SK-N-SH (cell line): ENCODE measurements at regions not wholly inside any gene's neighbourhood (a gene's known extent, or its start where the extent isn't known, plus 50 kb on each side); places are given as distances from the start of the nearest gene placed in this dataset.

Source experiments
- CTCF ChIA-PET: fragments of 300-600, 350-600 bp; formaldehyde crosslinking; extraction: SDS; loops from one replicate; lab custom pipeline; 2021; lab: Yijun Ruan, JAX
- POLR2A ChIA-PET: fragments of 350-600 bp; sonication (Branson Sonifier 250); formaldehyde crosslinking; extraction: SDS; loops from one replicate; lab custom pipeline; 2020; ENCODE audit warnings: antibody characterized with exemption, inconsistent platforms; lab: Yijun Ruan, JAX
- DNase-seq: peaks from one replicate; pipeline ENCODE4 v3.0.0; 2012
- H2AFZ ChIP-seq: fragments of 200-600 bp; sonication (generic); 2 replicates; pipeline ENCODE4 v1.8.1; 2016; ENCODE audit warnings: antibody characterized with exemption, mild to moderate bottlenecking, low read depth
- H3F3A ChIP-seq: fragments of 200-600 bp; sonication (generic); replicated peaks from 2 replicates; pipeline ENCODE3; 2016; ENCODE audit warnings: antibody characterized with exemption, mild to moderate bottlenecking; ENCODE audit not compliant: insufficient read depth
- H3K27ac ChIP-seq, 2 experiments: fragments of 200-500 bp in 1 of 2; fragments of 200-600 bp in 1 of 2; sonication (Bioruptor generic) in 1 of 2; sonication (generic), shearing (Covaris generic) in 1 of 2; 2 replicates each; pipeline versions ENCODE4 v1.5.1 to v1.6.1; 2014 to 2016; ENCODE audit warnings: low read depth in 2 of 2, inconsistent platforms in 1 of 2, low read length in 1 of 2, mild to moderate bottlenecking in 1 of 2, mixed read lengths in 1 of 2
- H3K27me3 ChIP-seq: fragments of 200-600 bp; sonication (generic), shearing (Covaris generic); 2 replicates; pipeline ENCODE4 v1.6.1; 2016; ENCODE audit warnings: mixed run types; ENCODE audit not compliant: insufficient read depth
- H3K36me3 ChIP-seq, 2 experiments: fragments of 200-500 bp in 1 of 2; fragments of 200-600 bp in 1 of 2; sonication (Bioruptor generic) in 1 of 2; sonication (generic) in 1 of 2; replicated peaks in 1 of 2; 2 replicates each; pipeline versions ENCODE3 to v1.5.1; 2014 to 2016; ENCODE audit warnings: low read length in 1 of 2, mild to moderate bottlenecking in 1 of 2; ENCODE audit not compliant: insufficient read depth in 2 of 2, control insufficient read depth in 1 of 2
- H3K4me1 ChIP-seq, 2 experiments: fragments of 200-500 bp in 1 of 2; fragments of 200-600 bp in 1 of 2; sonication (Bioruptor generic) in 1 of 2; sonication (generic), shearing (Covaris generic) in 1 of 2; 2 replicates each; pipeline versions ENCODE4 v1.5.1 to v1.6.1; 2014 to 2016; ENCODE audit warnings: low read depth in 1 of 2, low read length in 1 of 2, mixed run types in 1 of 2; ENCODE audit not compliant: insufficient read depth in 2 of 2, control insufficient read depth in 1 of 2
- H3K4me2 ChIP-seq: fragments of 200-600 bp; sonication (generic), shearing (Covaris generic); 2 replicates; pipeline ENCODE4 v1.6.1; 2017; ENCODE audit warnings: mixed run types
- H3K4me3 ChIP-seq, 2 experiments: fragments of 200-500 bp in 1 of 2; fragments of 200-600 bp in 1 of 2; sonication (Bioruptor generic) in 1 of 2; sonication (generic), shearing (Covaris generic) in 1 of 2; 2 replicates each; pipeline versions ENCODE4 v1.5.1 to v1.8.1; 2014 to 2016; ENCODE audit warnings: low read depth in 2 of 2, inconsistent platforms in 1 of 2, low read length in 1 of 2, mild to moderate bottlenecking in 1 of 2, mixed read lengths in 1 of 2, moderate library complexity in 1 of 2
- H3K79me2 ChIP-seq: fragments of 200-600 bp; sonication (generic); 2 replicates; pipeline ENCODE4 v1.8.1; 2017; ENCODE audit warnings: mild to moderate bottlenecking; ENCODE audit not compliant: insufficient read depth
- H3K9ac ChIP-seq: fragments of 200-600 bp; sonication (generic); 2 replicates; pipeline ENCODE4 v1.6.1; 2017; ENCODE audit warnings: mixed run types
- H3K9me2 ChIP-seq: fragments of 200-600 bp; sonication (generic); 2 replicates; pipeline ENCODE4 v1.6.1; 2017; ENCODE audit warnings: mixed run types
- H3K9me3 ChIP-seq: fragments of 200-600 bp; sonication (generic); 2 replicates; pipeline ENCODE4 v1.6.1; 2017; ENCODE audit warnings: mixed run types, mild to moderate bottlenecking, moderate library complexity
- H4K20me1 ChIP-seq: fragments of 200-600 bp; sonication (generic); 2 replicates; pipeline ENCODE4 v1.6.1; 2017; ENCODE audit warnings: mild to moderate bottlenecking, mixed run types; ENCODE audit not compliant: insufficient read depth
- CHD2 ChIP-seq: fragments of 150-350 bp; IDR thresholded peaks from 2 replicates; pipeline ENCODE4 v1.6.1; 2018; ENCODE audit warnings: low read length; ENCODE audit not compliant: partially characterized antibody
- ELF1 ChIP-seq: IDR thresholded peaks from 2 replicates; pipeline ENCODE4 v1.4.0; 2012
- EP300 ChIP-seq, 2 experiments: IDR thresholded peaks; 2 replicates each; pipeline versions ENCODE4 v1.4.0 to v1.6.1; 2012; ENCODE audit warnings: borderline replicate concordance in 1 of 2, low read depth in 1 of 2, low read length in 1 of 2
- EZH2phosphoT487 ChIP-seq: fragments of 200-600 bp; sonication (generic); IDR thresholded peaks from 2 replicates; pipeline ENCODE4 v1.6.1; 2017; ENCODE audit warnings: low read depth, mixed run types, mild to moderate bottlenecking, antibody characterized with exemption, moderate library complexity, borderline replicate concordance
- FOXJ3 ChIP-seq: sonication (generic); formaldehyde crosslinking; IDR thresholded peaks from 2 replicates; pipeline ENCODE4 v1.5.1; 2020; ENCODE audit warnings: mild to moderate bottlenecking, missing genetic modification reagents
- FOXM1 ChIP-seq: IDR thresholded peaks from 2 replicates; pipeline ENCODE4 v1.4.0; 2012; ENCODE audit warnings: low read depth, mild to moderate bottlenecking
- GABPA ChIP-seq: IDR thresholded peaks from 2 replicates; pipeline ENCODE4 v1.4.0; 2012; ENCODE audit warnings: low read depth, mild to moderate bottlenecking
- GATA2 ChIP-seq: sonication (generic); formaldehyde crosslinking; IDR thresholded peaks from 2 replicates; pipeline ENCODE4 v1.5.0; 2020; ENCODE audit warnings: mild to moderate bottlenecking, missing genetic modification reagents
- IRF3 ChIP-seq: fragments of 150-350 bp; IDR thresholded peaks from 2 replicates; pipeline ENCODE4 v1.6.1; 2016; ENCODE audit warnings: mild to moderate bottlenecking, low read depth, low read length
- JUND ChIP-seq: IDR thresholded peaks from 2 replicates; pipeline ENCODE4 v1.4.0; 2012
- MAX ChIP-seq: IDR thresholded peaks from 2 replicates; pipeline ENCODE4 v1.4.0; 2012; ENCODE audit warnings: low read depth
- PBX3 ChIP-seq: IDR thresholded peaks from 2 replicates; pipeline ENCODE4; 2012
- POLR2AphosphoS5 ChIP-seq: IDR thresholded peaks from 2 replicates; pipeline ENCODE4 v1.6.1; 2012; ENCODE audit warnings: low read depth, low read length
- RFX5 ChIP-seq: IDR thresholded peaks from 2 replicates; pipeline ENCODE4 v1.6.1; 2012; ENCODE audit warnings: mild to moderate bottlenecking, improper control_type of control experiment, low read length
- RXRA ChIP-seq: IDR thresholded peaks from 2 replicates; pipeline ENCODE4 v1.4.0; 2012; ENCODE audit warnings: low read depth, mild to moderate bottlenecking, borderline replicate concordance
- SMC3 ChIP-seq: IDR thresholded peaks from 2 replicates; pipeline ENCODE4 v1.6.1; 2012; ENCODE audit warnings: low read depth, low read length, improper control_type of control experiment
- TCF12 ChIP-seq: IDR thresholded peaks from 2 replicates; pipeline ENCODE4 v1.4.0; 2012
- TEAD4 ChIP-seq: IDR thresholded peaks from 2 replicates; pipeline ENCODE4 v1.4.0; 2012; ENCODE audit warnings: mild to moderate bottlenecking, borderline replicate concordance; ENCODE audit not compliant: insufficient read depth
- YY1 ChIP-seq: IDR thresholded peaks from 2 replicates; pipeline ENCODE4 v1.4.0; 2012; ENCODE audit warnings: low read depth, mild to moderate bottlenecking
- WGBS: methylation state at CpG from one replicate; pipeline ENCODE4 v1.1.6; 2017; ENCODE audit warnings: low lambda C conversion rate; 5-methylcytosine and 5-hydroxymethylcytosine counted together
- TF ChIP-seq, protein P1 (sequence below): fragments of 200-600 bp; sonication (generic); IDR thresholded peaks from 2 replicates; pipeline ENCODE4 v1.6.1; 2017; ENCODE audit warnings: antibody characterized with exemption, mild to moderate bottlenecking, moderate library complexity

DNA sequence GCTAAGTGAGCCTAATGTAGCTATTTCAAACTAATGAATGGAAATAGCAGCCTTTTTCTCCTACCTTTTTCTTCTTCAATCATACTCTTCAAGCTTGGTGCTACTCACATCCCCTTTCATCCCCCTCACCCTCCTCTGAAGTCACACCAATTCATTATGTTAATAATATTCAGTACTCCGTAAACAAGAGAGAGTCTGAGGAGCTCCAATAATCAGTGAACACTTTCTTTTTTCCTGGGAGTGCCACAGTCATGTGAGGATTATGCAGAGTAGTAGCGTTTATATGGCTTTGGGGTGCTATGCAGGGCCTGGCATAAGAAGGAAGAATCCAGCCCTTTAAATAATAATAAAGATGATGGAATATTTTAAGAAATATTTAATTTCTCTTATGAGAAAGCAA, 354.3 kb upstream of the CTNND2 start:
- H3K9ac ChIP-seq, result no peak overlapping the region
- no peaks in the 10 kb centered on the region for H3K27me3 ChIP-seq
- TF ChIP-seq MAX (no peak), YY1 (no peak), RXRA (no peak), IRF3 (no peak), FOXM1 (no peak), SMC3 (no peak)
- TF ChIP-seq, all 33 proteins: peak for 0
- Histone ChIP-seq H4K20me1 (no peaks in the 10 kb centered on the region), H2AFZ (no peak overlapping the region), H3K9me2 (no peaks in the 10 kb centered on the region), H3K79me2 (no peaks in the 10 kb centered on the region), H3K9me3 (no peaks in the 10 kb centered on the region; the same call in 1 of the 2 replicates), H3K27ac (no peak overlapping the region), H3K4me1 (no peaks in the 10 kb centered on the region), H3K4me2 (no peak overlapping the region), H3K4me3 (no peak overlapping the region), H3F3A (no peaks in the 10 kb centered on the region), H3K36me3 (no peaks in the 10 kb centered on the region)
- ChIA-PET CTCF (no interaction called here), POLR2A (no interaction called here)
- WGBS, result 2% methylated on average over 2 of the region's 2 CpGs
- no peak for DNase-seq

GRCh38 chr5:12250454-12250853, 346.2 kb upstream of the CTNND2 start:
- no peaks in the 10 kb centered on the region for H4K20me1 ChIP-seq
- no peaks in the 10 kb centered on the region; the same call in 1 of the 2 replicates for H3K9me3 ChIP-seq
- no peak overlapping the region for H3K4me2 ChIP-seq
- no peaks in the 10 kb centered on the region for H3K9me2 ChIP-seq
- no peaks in the 10 kb centered on the region for H3K79me2 ChIP-seq
- CTCF ChIA-PET, result no interaction called here
- WGBS, result 8% methylated on average over 2 of the region's 2 CpGs
- POLR2A ChIA-PET, result no interaction called here
- H3K4me1 ChIP-seq, result no peaks in the 10 kb centered on the region
- TF ChIP-seq GABPA, result no peak
- TF ChIP-seq SMC3, result no peak
- TF ChIP-seq PBX3, result no peak
- TF ChIP-seq CHD2, result no peak
- TF ChIP-seq RXRA, result no peak
- no peak for TF ChIP-seq EZH2phosphoT487
- TF ChIP-seq ELF1, result no peak
- TF ChIP-seq JUND, result no peak
- TF ChIP-seq EP300 (IDR thresholded peaks at IDR 0.05; ENCODE audit: borderline replicate concordance in 1 of 2, low read depth in 1 of 2, low read length in 1 of 2), result no peak
- no peak for TF ChIP-seq FOXJ3 (CRISPR knock-in tag)
- no peak for TF ChIP-seq TCF12
- TF ChIP-seq, protein P1, sequence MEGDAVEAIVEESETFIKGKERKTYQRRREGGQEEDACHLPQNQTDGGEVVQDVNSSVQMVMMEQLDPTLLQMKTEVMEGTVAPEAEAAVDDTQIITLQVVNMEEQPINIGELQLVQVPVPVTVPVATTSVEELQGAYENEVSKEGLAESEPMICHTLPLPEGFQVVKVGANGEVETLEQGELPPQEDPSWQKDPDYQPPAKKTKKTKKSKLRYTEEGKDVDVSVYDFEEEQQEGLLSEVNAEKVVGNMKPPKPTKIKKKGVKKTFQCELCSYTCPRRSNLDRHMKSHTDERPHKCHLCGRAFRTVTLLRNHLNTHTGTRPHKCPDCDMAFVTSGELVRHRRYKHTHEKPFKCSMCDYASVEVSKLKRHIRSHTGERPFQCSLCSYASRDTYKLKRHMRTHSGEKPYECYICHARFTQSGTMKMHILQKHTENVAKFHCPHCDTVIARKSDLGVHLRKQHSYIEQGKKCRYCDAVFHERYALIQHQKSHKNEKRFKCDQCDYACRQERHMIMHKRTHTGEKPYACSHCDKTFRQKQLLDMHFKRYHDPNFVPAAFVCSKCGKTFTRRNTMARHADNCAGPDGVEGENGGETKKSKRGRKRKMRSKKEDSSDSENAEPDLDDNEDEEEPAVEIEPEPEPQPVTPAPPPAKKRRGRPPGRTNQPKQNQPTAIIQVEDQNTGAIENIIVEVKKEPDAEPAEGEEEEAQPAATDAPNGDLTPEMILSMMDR, result no peak
- TF ChIP-seq RFX5, result no peak
- TF ChIP-seq GATA2 (CRISPR knock-in tag), result no peak
- no peak for TF ChIP-seq TEAD4
- TF ChIP-seq IRF3, result no peak
- no peak for TF ChIP-seq POLR2AphosphoS5
- no peaks in the 10 kb centered on the region for H3K27me3 ChIP-seq
- H3K36me3 ChIP-seq, result no peaks in the 10 kb centered on the region
- H2AFZ ChIP-seq, result no peak overlapping the region
- H3K27ac ChIP-seq, result no peak overlapping the region
- no peak overlapping the region for H3K4me3 ChIP-seq
- H3K9ac ChIP-seq, result no peak overlapping the region
- no peaks in the 10 kb centered on the region for H3F3A ChIP-seq
- DNase-seq, result no peak
